Activated CD8-positive, alpha-beta memory T cell treated with anti-CD3 and anti-CD28 coated beads, Interleukin-2, amount 50 U/mL, for 24 hours (primary cell): ENCODE measurements at regions not wholly inside any gene's neighbourhood (a gene's known extent, or its start where the extent isn't known, plus 50 kb on each side); places are given as distances from the start of the nearest gene placed in this dataset.

ENCODE experiments used
- DNase-seq: peaks from one replicate; pipeline ENCODE4 v3.0.0-alpha.2; 2020; ENCODE audit errors: extremely low read depth

- DNase-seq: no peak
Observed at GRCh38 chr2:129742415-129743180, 236.9 kb upstream of the RAB6C start.

- DNase-seq: no peak
Observed at GRCh38 chr2:129744141-129744540, 235.3 kb upstream of the RAB6C start.

- no peak for DNase-seq
Observed at GRCh38 chr2:129744649-129745048, 234.8 kb upstream of the RAB6C start.

GRCh38 chr2:129747500-129748125 lies 231.9 kb upstream of the RAB6C start:
- no peak for DNase-seq

GRCh38 chr2:129748250-129748649 lies 231.2 kb upstream of the RAB6C start:
- DNase-seq: no peak

- DNase-seq: no peak
Observed at GRCh38 chr2:129748653-129749052, 230.8 kb upstream of the RAB6C start.

GRCh38 chr2:129751409-129751808 lies 228.1 kb upstream of the RAB6C start:
- no peak for DNase-seq

GRCh38 chr2:129752176-129752575 lies 227.3 kb upstream of the RAB6C start:
- DNase-seq: no peak

- no peak for DNase-seq
Observed at GRCh38 chr2:129752686-129753085, 226.8 kb upstream of the RAB6C start.

GRCh38 chr2:129753261-129753660 lies 226.2 kb upstream of the RAB6C start:
- no peak for DNase-seq

- no peak for DNase-seq
Observed at GRCh38 chr2:129754421-129754820, 225.0 kb upstream of the RAB6C start.

GRCh38 chr2:129754831-129755230 lies 224.6 kb upstream of the RAB6C start:
- DNase-seq: no peak

- no peak for DNase-seq
Observed at GRCh38 chr2:129755786-129756185, 223.7 kb upstream of the RAB6C start.

GRCh38 chr2:129756276-129756675 lies 223.2 kb upstream of the RAB6C start:
- DNase-seq: no peak

- no peak for DNase-seq
Observed at GRCh38 chr2:129757366-129757914, 222.0 kb upstream of the RAB6C start.

- no peak for DNase-seq
Observed at GRCh38 chr2:129757915-129758783, 221.3 kb upstream of the RAB6C start.

- no peak for DNase-seq
Observed at GRCh38 chr2:129758784-129759471, 220.5 kb upstream of the RAB6C start.

- no peak for DNase-seq
Observed at GRCh38 chr2:129759472-129760010, 219.9 kb upstream of the RAB6C start.

GRCh38 chr2:129760669-129761068 lies 218.8 kb upstream of the RAB6C start:
- no peak for DNase-seq

- DNase-seq: no peak
Observed at GRCh38 chr2:129761569-129762021, 217.9 kb upstream of the RAB6C start.
